ENCODE measurements at regions not wholly inside any gene's neighbourhood (a gene's known extent, or its start where the extent isn't known, plus 50 kb on each side); places are given as distances from the start of the nearest gene placed in this dataset.
"Not testable (repeated sequence)": the region's sequence is repeated elsewhere in the genome, so short reads cannot be mapped to it uniquely, and the experiment has no call there.

DNA sequence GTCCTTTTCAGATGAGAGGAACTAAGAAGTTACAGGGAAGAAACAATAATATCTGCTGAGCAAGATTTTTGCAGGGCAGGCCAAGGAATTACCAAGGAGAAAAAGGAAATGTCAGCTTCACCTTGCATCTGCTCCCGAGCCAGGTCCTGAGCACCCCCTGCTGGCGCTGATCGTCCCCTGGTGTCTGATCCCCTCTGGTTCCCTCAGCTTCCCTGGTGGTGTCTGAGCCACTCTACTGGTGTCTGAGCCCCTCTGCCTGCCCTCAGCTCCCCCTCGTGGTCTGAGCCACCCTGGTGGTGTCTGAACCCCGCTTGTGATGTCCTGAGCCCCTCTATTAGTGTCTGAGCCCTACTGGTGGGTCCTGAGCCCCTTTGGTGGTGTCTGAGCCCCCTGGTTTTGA lies 485.7 kb downstream of the GOLGA6L6 start:
- not testable (repeated sequence) for H3K9me3 ChIP-seq (ENCODE audit: control insufficient read depth in 2 of 2, low read length in 2 of 2); H3K27me3 ChIP-seq (ENCODE audit: control insufficient read depth, insufficient read depth, low read length); H3K27ac ChIP-seq (ENCODE audit: insufficient read depth, low read length, poor library complexity, severe bottlenecking); H3K36me3 Mint-ChIP-seq; ATAC-seq (ENCODE audit: low read depth in 2 of 2); H3K4me1 Mint-ChIP-seq; H3K27ac Mint-ChIP-seq; H3K4me3 ChIP-seq (ENCODE audit: low read depth, low read length); H3K36me3 ChIP-seq (ENCODE audit: control insufficient read depth, insufficient read depth, low read length); H3K9me3 Mint-ChIP-seq; H3K27me3 Mint-ChIP-seq; DNase-seq; H3K4me3 Mint-ChIP-seq; H3K4me1 ChIP-seq (ENCODE audit: control insufficient read depth, insufficient read depth, low read length, poor library complexity, severe bottlenecking)

GRCh38 chr15:20048189-20048588 lies 493.4 kb downstream of the GOLGA6L6 start:
- H3K27me3 ChIP-seq (ENCODE audit: control insufficient read depth, insufficient read depth, low read length); ATAC-seq (ENCODE audit: low read depth in 2 of 2); H3K4me3 ChIP-seq (ENCODE audit: low read depth, low read length); H3K9me3 Mint-ChIP-seq; H3K27ac Mint-ChIP-seq; H3K36me3 Mint-ChIP-seq; H3K9me3 ChIP-seq (ENCODE audit: control insufficient read depth in 2 of 2, low read length in 2 of 2); DNase-seq; H3K4me1 ChIP-seq (ENCODE audit: control insufficient read depth, insufficient read depth, low read length, poor library complexity, severe bottlenecking); H3K27me3 Mint-ChIP-seq; H3K4me3 Mint-ChIP-seq; H3K4me1 Mint-ChIP-seq; H3K27ac ChIP-seq (ENCODE audit: insufficient read depth, low read length, poor library complexity, severe bottlenecking); H3K36me3 ChIP-seq (ENCODE audit: control insufficient read depth, insufficient read depth, low read length): not testable (repeated sequence)

GRCh38 chr15:20045165-20045564 lies 496.4 kb downstream of the GOLGA6L6 start:
- DNase-seq; H3K36me3 Mint-ChIP-seq; H3K9me3 Mint-ChIP-seq; H3K27me3 ChIP-seq (ENCODE audit: control insufficient read depth, insufficient read depth, low read length); H3K4me3 ChIP-seq (ENCODE audit: low read depth, low read length); H3K9me3 ChIP-seq (ENCODE audit: control insufficient read depth in 2 of 2, low read length in 2 of 2); ATAC-seq (ENCODE audit: low read depth in 2 of 2); H3K4me1 ChIP-seq (ENCODE audit: control insufficient read depth, insufficient read depth, low read length, poor library complexity, severe bottlenecking); H3K27me3 Mint-ChIP-seq; H3K27ac ChIP-seq (ENCODE audit: insufficient read depth, low read length, poor library complexity, severe bottlenecking); H3K27ac Mint-ChIP-seq; H3K4me3 Mint-ChIP-seq; H3K4me1 Mint-ChIP-seq; H3K36me3 ChIP-seq (ENCODE audit: control insufficient read depth, insufficient read depth, low read length): not testable (repeated sequence)

DNA sequence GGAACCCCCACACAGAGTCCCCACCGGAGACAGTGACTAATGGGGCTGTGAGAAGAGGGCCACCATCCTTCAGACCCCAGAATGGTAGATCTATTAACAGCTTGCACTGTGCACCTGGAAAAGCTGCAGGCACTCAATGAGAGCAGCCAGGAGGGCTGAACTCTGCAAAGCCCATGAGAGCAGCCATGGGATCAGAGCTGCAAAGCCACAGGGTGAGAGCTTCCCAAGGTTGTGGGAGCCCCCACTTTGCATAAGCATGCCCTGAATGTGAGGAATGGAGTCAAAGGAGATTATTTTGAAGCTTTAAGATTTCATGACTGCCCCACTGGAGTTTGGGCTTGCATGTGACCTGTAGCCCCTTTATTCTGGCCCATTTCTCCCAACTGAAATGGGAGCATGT lies 500.9 kb downstream of the GOLGA6L6 start:
- not testable (repeated sequence) for H3K9me3 ChIP-seq (ENCODE audit: control insufficient read depth in 2 of 2, low read length in 2 of 2); H3K9me3 Mint-ChIP-seq; H3K36me3 Mint-ChIP-seq; H3K27ac ChIP-seq (ENCODE audit: insufficient read depth, low read length, poor library complexity, severe bottlenecking); H3K36me3 ChIP-seq (ENCODE audit: control insufficient read depth, insufficient read depth, low read length); H3K4me3 Mint-ChIP-seq; H3K27me3 Mint-ChIP-seq; H3K27ac Mint-ChIP-seq; H3K27me3 ChIP-seq (ENCODE audit: control insufficient read depth, insufficient read depth, low read length); DNase-seq; H3K4me3 ChIP-seq (ENCODE audit: low read depth, low read length); H3K4me1 Mint-ChIP-seq; ATAC-seq (ENCODE audit: low read depth in 2 of 2); H3K4me1 ChIP-seq (ENCODE audit: control insufficient read depth, insufficient read depth, low read length, poor library complexity, severe bottlenecking)

GRCh38 chr15:20025040-20025439 lies 516.6 kb downstream of the GOLGA6L6 start:
- H3K4me1 Mint-ChIP-seq; H3K4me1 ChIP-seq (ENCODE audit: control insufficient read depth, insufficient read depth, low read length, poor library complexity, severe bottlenecking); ATAC-seq (ENCODE audit: low read depth in 2 of 2); H3K27ac ChIP-seq (ENCODE audit: insufficient read depth, low read length, poor library complexity, severe bottlenecking); DNase-seq; H3K4me3 Mint-ChIP-seq; H3K27me3 Mint-ChIP-seq; H3K9me3 ChIP-seq (ENCODE audit: control insufficient read depth in 2 of 2, low read length in 2 of 2); H3K27ac Mint-ChIP-seq; H3K27me3 ChIP-seq (ENCODE audit: control insufficient read depth, insufficient read depth, low read length); H3K4me3 ChIP-seq (ENCODE audit: low read depth, low read length); H3K36me3 ChIP-seq (ENCODE audit: control insufficient read depth, insufficient read depth, low read length); H3K36me3 Mint-ChIP-seq; H3K9me3 Mint-ChIP-seq: not testable (repeated sequence)

GRCh38 chr15:20022349-20022748 lies 519.3 kb downstream of the GOLGA6L6 start:
- not testable (repeated sequence) for ATAC-seq (ENCODE audit: low read depth in 2 of 2); H3K36me3 ChIP-seq (ENCODE audit: control insufficient read depth, insufficient read depth, low read length); H3K27ac Mint-ChIP-seq

DNA sequence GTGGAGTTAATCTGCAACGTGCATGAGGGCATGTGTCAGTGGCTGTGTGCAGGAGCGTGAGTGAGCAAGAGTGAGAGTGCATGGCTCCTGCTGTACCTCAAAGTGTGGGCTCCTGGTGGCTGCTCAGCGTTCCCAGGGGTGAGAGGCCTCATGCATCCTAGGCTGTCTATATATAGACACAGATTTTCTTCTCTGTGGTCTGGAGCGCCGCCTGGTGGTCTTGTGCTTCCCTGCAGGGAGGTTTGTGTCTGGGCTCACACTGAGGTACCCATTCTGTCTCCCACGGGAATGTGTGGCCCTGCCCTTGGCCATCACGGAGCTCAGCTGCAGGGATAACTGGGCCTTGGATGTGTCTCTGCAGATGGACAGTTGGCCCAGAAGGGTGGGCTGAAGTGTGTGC lies 520.2 kb downstream of the GOLGA6L6 start:
- not testable (repeated sequence) for H3K36me3 Mint-ChIP-seq; H3K4me1 Mint-ChIP-seq; DNase-seq; H3K27ac ChIP-seq (ENCODE audit: insufficient read depth, low read length, poor library complexity, severe bottlenecking); ATAC-seq (ENCODE audit: low read depth in 2 of 2); H3K9me3 Mint-ChIP-seq; H3K9me3 ChIP-seq (ENCODE audit: control insufficient read depth in 2 of 2, low read length in 2 of 2); H3K27me3 ChIP-seq (ENCODE audit: control insufficient read depth, insufficient read depth, low read length); H3K36me3 ChIP-seq (ENCODE audit: control insufficient read depth, insufficient read depth, low read length); H3K27me3 Mint-ChIP-seq; H3K4me3 ChIP-seq (ENCODE audit: low read depth, low read length); H3K4me1 ChIP-seq (ENCODE audit: control insufficient read depth, insufficient read depth, low read length, poor library complexity, severe bottlenecking); H3K4me3 Mint-ChIP-seq; H3K27ac Mint-ChIP-seq

More at GRCh38 chr15:20022349-20022748, 519.3 kb downstream of the GOLGA6L6 start:
- H3K4me3 Mint-ChIP-seq; H3K9me3 Mint-ChIP-seq; H3K9me3 ChIP-seq (ENCODE audit: control insufficient read depth in 2 of 2, low read length in 2 of 2); H3K27ac ChIP-seq (ENCODE audit: insufficient read depth, low read length, poor library complexity, severe bottlenecking); DNase-seq; H3K27me3 Mint-ChIP-seq; H3K4me1 ChIP-seq (ENCODE audit: control insufficient read depth, insufficient read depth, low read length, poor library complexity, severe bottlenecking); H3K27me3 ChIP-seq (ENCODE audit: control insufficient read depth, insufficient read depth, low read length); H3K4me3 ChIP-seq (ENCODE audit: low read depth, low read length); H3K4me1 Mint-ChIP-seq; H3K36me3 Mint-ChIP-seq: not testable (repeated sequence)

DNA sequence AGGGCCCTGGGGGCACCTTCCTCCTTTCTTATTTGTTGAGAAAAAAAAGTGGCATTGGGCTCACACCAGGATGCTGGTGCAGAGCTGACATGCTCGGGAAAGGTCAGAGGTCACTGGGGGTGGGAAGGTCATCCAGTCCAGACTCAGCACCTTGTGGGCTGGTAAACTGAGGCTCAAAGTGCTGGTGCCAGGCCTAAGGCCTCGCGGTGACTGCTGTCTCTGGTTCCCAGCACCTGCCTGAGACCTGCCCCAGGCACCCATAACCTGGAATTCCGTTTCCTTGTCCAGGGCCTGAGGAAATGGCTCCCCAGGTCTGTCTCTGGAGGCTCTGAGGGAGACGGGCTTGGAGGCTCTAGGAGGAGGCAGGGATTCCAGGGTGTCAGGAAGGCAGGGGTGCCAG lies 521.0 kb downstream of the GOLGA6L6 start:
- H3K36me3 Mint-ChIP-seq; H3K4me3 Mint-ChIP-seq; ATAC-seq (ENCODE audit: low read depth in 2 of 2); H3K4me1 Mint-ChIP-seq; H3K9me3 ChIP-seq (ENCODE audit: control insufficient read depth in 2 of 2, low read length in 2 of 2); H3K36me3 ChIP-seq (ENCODE audit: control insufficient read depth, insufficient read depth, low read length); H3K4me1 ChIP-seq (ENCODE audit: control insufficient read depth, insufficient read depth, low read length, poor library complexity, severe bottlenecking); H3K27ac Mint-ChIP-seq; H3K9me3 Mint-ChIP-seq; H3K4me3 ChIP-seq (ENCODE audit: low read depth, low read length); H3K27me3 ChIP-seq (ENCODE audit: control insufficient read depth, insufficient read depth, low read length); H3K27me3 Mint-ChIP-seq; H3K27ac ChIP-seq (ENCODE audit: insufficient read depth, low read length, poor library complexity, severe bottlenecking); DNase-seq: not testable (repeated sequence)
